ENCODE measurements at regions not wholly inside any gene's neighbourhood (a gene's known extent, or its start where the extent isn't known, plus 50 kb on each side); places are given as distances from the start of the nearest gene placed in this dataset.

DNA sequence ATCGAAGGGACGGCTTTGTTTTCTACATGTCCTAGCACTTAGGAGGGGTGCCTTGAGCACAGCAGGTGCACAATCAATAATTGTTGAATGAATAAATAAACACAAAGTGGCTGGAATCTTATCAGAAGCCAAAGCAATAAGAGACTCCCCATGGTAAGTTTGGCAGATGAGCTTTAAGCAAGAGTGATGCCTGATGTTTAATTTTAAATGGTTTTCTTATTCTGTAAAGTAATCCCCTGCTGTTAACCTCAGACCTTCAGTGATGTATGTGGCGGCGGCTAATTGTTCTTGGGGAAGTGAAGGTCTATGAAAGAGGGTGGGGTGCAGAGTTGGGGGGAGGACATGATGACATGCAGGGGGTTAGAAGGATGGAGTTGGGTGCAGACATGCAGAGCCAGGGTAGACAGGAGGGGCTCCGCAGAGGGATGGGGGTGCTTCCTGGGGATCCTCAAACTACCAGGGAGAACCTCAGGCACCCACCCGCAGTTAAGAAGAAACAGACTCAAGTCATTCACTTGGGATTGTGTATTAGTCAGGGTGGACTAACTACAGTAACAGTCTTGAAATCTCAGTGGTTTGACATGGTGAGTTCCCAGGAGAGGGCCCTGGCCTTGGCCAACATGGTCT is 65.7 kb upstream of the SHB start (continued):
- TF ChIP-seq CTBP2 (IDR thresholded peaks at IDR 0.05; ENCODE audit: borderline replicate concordance, insufficient read depth, insufficient read length, low read length), result no peak
- no peak for TF ChIP-seq HDAC6 (IDR thresholded peaks at IDR 0.05; ENCODE audit: low read depth, low read length)
- no peak for TF ChIP-seq KDM1A (IDR thresholded peaks at IDR 0.05; ENCODE audit: borderline replicate concordance, low read length)
- no peak for TF ChIP-seq FOSL1 (IDR thresholded peaks at IDR 0.05; ENCODE audit: insufficient read depth, low read depth, low read length)

All from H1 (cell line).